HCT116 (cell line): ENCODE measurements at regions not wholly inside any gene's neighbourhood (a gene's known extent, or its start where the extent isn't known, plus 50 kb on each side); places are given as distances from the start of the nearest gene placed in this dataset.

ENCODE experiments used
- ATAC-seq: fragments of 200-7000 bp; cut with Tn5 transposase; 2 replicates; pipeline ENCODE4 v1.9.1; 2020; ENCODE audit warnings: mild to moderate bottlenecking, moderate library complexity
- BruUV-seq: library from RNA; stranded (reverse); fragments of 400-500 nt; replicated peaks from 2 replicates; lab custom pipeline; 2021; lab: Mats Ljungman, UMichigan
- CTCF ChIA-PET: fragments of 300-600 bp; sonication (Branson Sonifier 250); formaldehyde crosslinking; loops from one replicate; lab custom pipeline; 2021; ENCODE audit warnings: antibody characterized with exemption; lab: Charles Lee
- POLR2A ChIA-PET: fragments of 300-600, 350-600 bp; sonication (Branson Sonifier 250); formaldehyde crosslinking; loops from one replicate; lab custom pipeline; 2021; ENCODE audit warnings: antibody characterized with exemption; lab: Charles Lee
- RAD21 ChIA-PET, 2 experiments: fragments of 300-600 bp; sonication (Branson Sonifier 250); formaldehyde crosslinking; loops; one replicate each; lab custom pipeline; 2023; ENCODE audit warnings: low total read pairs in 2 of 2; ENCODE audit not compliant: uncharacterized antibody in 2 of 2, unreplicated experiment in 2 of 2, low non-redundant PET in 1 of 2; lab: Charles Lee
- DNase-seq: peaks from one replicate; pipeline ENCODE4 v3.0.0-alpha.2; 2010; ENCODE audit warnings: low read depth, low spot score
- H2AFZ ChIP-seq: fragments of 200-600 bp; shearing (Covaris generic), sonication (generic); 2 replicates; pipeline ENCODE4 v1.6.1; 2017; ENCODE audit warnings: low read depth, mixed run types, mixed read lengths, antibody characterized with exemption, low read length; ENCODE audit not compliant: poor library complexity, severe bottlenecking
- H3K27ac ChIP-seq: 2 replicates; pipeline ENCODE4 v1.5.1; 2012; ENCODE audit warnings: low read depth, low read length
- H3K27me3 ChIP-seq: fragments of 200-600 bp; sonication (generic); 2 replicates; pipeline ENCODE4 v1.6.1; 2016; ENCODE audit warnings: mixed run types, low read length, mixed read lengths; ENCODE audit not compliant: insufficient read depth
- H3K36me3 ChIP-seq, 2 experiments: fragments of 200-500 bp in 1 of 2; fragments of 200-600 bp in 1 of 2; sonication (Bioruptor generic) in 1 of 2; sonication (generic) in 1 of 2; 2 replicates each; pipeline versions ENCODE4 v1.5.1 to v1.6.1; 2014 to 2016; ENCODE audit warnings: low read length in 2 of 2, inconsistent platforms in 1 of 2, mixed read lengths in 1 of 2, mixed run types in 1 of 2; ENCODE audit not compliant: insufficient read depth in 2 of 2, control insufficient read depth in 1 of 2
- H3K4me1 ChIP-seq, 2 experiments: fragments of 200-600 bp in 1 of 2; sonication (generic) in 1 of 2; 2 replicates each; pipeline versions ENCODE4 v1.5.1 to v1.6.1; 2012 to 2017; ENCODE audit warnings: low read length in 2 of 2, inconsistent platforms in 1 of 2, mild to moderate bottlenecking in 1 of 2, mixed read lengths in 1 of 2, mixed run types in 1 of 2, moderate library complexity in 1 of 2; ENCODE audit not compliant: insufficient read depth in 2 of 2, control insufficient read depth in 1 of 2
- H3K4me2 ChIP-seq: fragments of 200-600 bp; sonication (generic); 2 replicates; pipeline ENCODE4 v1.6.1; 2017; ENCODE audit warnings: mixed run types, low read length, mixed read lengths
- H3K4me3 ChIP-seq, 2 experiments: fragments of 200-600 bp in 1 of 2; sonication (generic) in 1 of 2; replicated peaks in 1 of 2; 2 replicates each; pipeline ENCODE4 v1.5.1; 2011 to 2016; ENCODE audit warnings: low read length in 2 of 2, control low read depth in 1 of 2, low read depth in 1 of 2, mild to moderate bottlenecking in 1 of 2, mixed read lengths in 1 of 2, mixed run types in 1 of 2
- H3K79me2 ChIP-seq: fragments of 200-600 bp; sonication (generic); 2 replicates; pipeline ENCODE4 v1.6.1; 2017; ENCODE audit warnings: mild to moderate bottlenecking, mixed run types, low read length, moderate library complexity, mixed read lengths; ENCODE audit not compliant: insufficient read depth
- H3K9ac ChIP-seq: fragments of 200-600 bp; sonication (generic); 2 replicates; pipeline ENCODE4 v1.6.1; 2016; ENCODE audit warnings: low read length, mixed read lengths
- H3K9me2 ChIP-seq: fragments of 200-600 bp; sonication (generic), shearing (Covaris generic); 2 replicates; pipeline ENCODE4 v1.6.1; 2017; ENCODE audit warnings: mixed run types, mild to moderate bottlenecking, moderate library complexity; ENCODE audit not compliant: insufficient read depth
- H3K9me3 ChIP-seq, 2 experiments: fragments of 200-500 bp in 1 of 2; fragments of 200-600 bp in 1 of 2; sonication (Bioruptor generic) in 1 of 2; sonication (generic) in 1 of 2; 2 replicates each; pipeline ENCODE4 v1.6.1; 2014 to 2017; ENCODE audit warnings: low read length in 2 of 2, mixed read lengths in 2 of 2, inconsistent platforms in 1 of 2, low read depth in 1 of 2, mild to moderate bottlenecking in 1 of 2, mixed run types in 1 of 2, moderate library complexity in 1 of 2; ENCODE audit not compliant: control insufficient read depth in 1 of 2, insufficient read depth in 1 of 2
- H4K20me1 ChIP-seq: fragments of 200-600 bp; sonication (generic), shearing (Covaris generic); 2 replicates; pipeline ENCODE4 v1.6.1; 2017; ENCODE audit warnings: mixed run types, mild to moderate bottlenecking, moderate library complexity; ENCODE audit not compliant: insufficient read depth
- CEBPB ChIP-seq: IDR thresholded peaks from 2 replicates; pipeline ENCODE4 v1.6.1; 2012; ENCODE audit warnings: low read depth
- EGR1 ChIP-seq: IDR thresholded peaks from 2 replicates; pipeline ENCODE4 v1.6.1; 2012; ENCODE audit warnings: low read depth
- EZH2 ChIP-seq: fragments of 200-600 bp; sonication (generic); IDR thresholded peaks from 2 replicates; pipeline ENCODE4 v1.6.1; 2017; ENCODE audit warnings: antibody characterized with exemption, mixed run types
- EZH2phosphoT487 ChIP-seq: fragments of 200-600 bp; IDR thresholded peaks from 2 replicates; pipeline ENCODE4 v1.6.1; 2018; ENCODE audit warnings: antibody characterized with exemption, borderline replicate concordance
- FOSL1 ChIP-seq: IDR thresholded peaks from 2 replicates; pipeline ENCODE4 v1.6.1; 2012; ENCODE audit warnings: low read depth
- JUND ChIP-seq: IDR thresholded peaks from 2 replicates; pipeline ENCODE4 v1.6.1; 2012
- POLR2A ChIP-seq: IDR thresholded peaks from 2 replicates; pipeline ENCODE4 v1.7.0; 2011; ENCODE audit warnings: borderline replicate concordance; ENCODE audit not compliant: insufficient read depth, insufficient read length; ENCODE audit errors: extremely low read depth
- SP1 ChIP-seq: IDR thresholded peaks from 2 replicates; pipeline ENCODE4 v1.6.1; 2012; ENCODE audit warnings: low read depth
- SRF ChIP-seq: IDR thresholded peaks from 2 replicates; pipeline ENCODE4 v1.6.1; 2012; ENCODE audit warnings: low read depth
- YY1 ChIP-seq: IDR thresholded peaks from 2 replicates; pipeline ENCODE4 v1.6.1; 2011; ENCODE audit warnings: low read length, low read depth, moderate library complexity, mild to moderate bottlenecking; ENCODE audit not compliant: insufficient replicate concordance; ENCODE audit errors: extremely low read depth
- ZFX ChIP-seq: fragments of 450-650 bp; IDR thresholded peaks from 2 replicates; pipeline ENCODE4 v1.6.1; 2017
- intact Hi-C: fragments of 100-400 bp; cut with micrococcal nuclease; formaldehyde crosslinking; loops from 2 replicates; pipeline ENCODE4 v1.10.0; 2022
- TF ChIP-seq, protein P1 (sequence below): IDR thresholded peaks from 2 replicates; pipeline ENCODE4 v1.6.1; 2012
- TF ChIP-seq, protein P2 (sequence below): IDR thresholded peaks from 2 replicates; pipeline ENCODE4 v1.6.1; 2011; ENCODE audit warnings: mild to moderate bottlenecking, low read length, moderate library complexity; ENCODE audit not compliant: insufficient replicate concordance; ENCODE audit errors: extremely low read depth
- TF ChIP-seq, protein P3 (sequence below): IDR thresholded peaks from 2 replicates; pipeline ENCODE4 v1.6.1; 2012
- TF ChIP-seq, protein P4 (sequence below): IDR thresholded peaks from 2 replicates; pipeline ENCODE4 v1.6.1; 2012; ENCODE audit warnings: low read depth

- TF ChIP-seq, protein P1, sequence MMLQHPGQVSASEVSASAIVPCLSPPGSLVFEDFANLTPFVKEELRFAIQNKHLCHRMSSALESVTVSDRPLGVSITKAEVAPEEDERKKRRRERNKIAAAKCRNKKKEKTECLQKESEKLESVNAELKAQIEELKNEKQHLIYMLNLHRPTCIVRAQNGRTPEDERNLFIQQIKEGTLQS: no peak
- TF ChIP-seq, protein P2, sequence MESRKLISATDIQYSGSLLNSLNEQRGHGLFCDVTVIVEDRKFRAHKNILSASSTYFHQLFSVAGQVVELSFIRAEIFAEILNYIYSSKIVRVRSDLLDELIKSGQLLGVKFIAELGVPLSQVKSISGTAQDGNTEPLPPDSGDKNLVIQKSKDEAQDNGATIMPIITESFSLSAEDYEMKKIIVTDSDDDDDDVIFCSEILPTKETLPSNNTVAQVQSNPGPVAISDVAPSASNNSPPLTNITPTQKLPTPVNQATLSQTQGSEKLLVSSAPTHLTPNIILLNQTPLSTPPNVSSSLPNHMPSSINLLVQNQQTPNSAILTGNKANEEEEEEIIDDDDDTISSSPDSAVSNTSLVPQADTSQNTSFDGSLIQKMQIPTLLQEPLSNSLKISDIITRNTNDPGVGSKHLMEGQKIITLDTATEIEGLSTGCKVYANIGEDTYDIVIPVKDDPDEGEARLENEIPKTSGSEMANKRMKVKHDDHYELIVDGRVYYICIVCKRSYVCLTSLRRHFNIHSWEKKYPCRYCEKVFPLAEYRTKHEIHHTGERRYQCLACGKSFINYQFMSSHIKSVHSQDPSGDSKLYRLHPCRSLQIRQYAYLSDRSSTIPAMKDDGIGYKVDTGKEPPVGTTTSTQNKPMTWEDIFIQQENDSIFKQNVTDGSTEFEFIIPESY: no peak
- TF ChIP-seq CEBPB: no peak
- no peak for TF ChIP-seq EGR1
These were observed 315.8 kb upstream of the PDE4D start (continued) for GRCh38 chr5:60209146-60209840.

- RAD21 ChIA-PET: no interaction called here
- H3K4me2 ChIP-seq: no peak overlapping the region
- no peaks in the 10 kb centered on the region for H3K4me1 ChIP-seq
- CTCF ChIA-PET: no interaction called here
- intact Hi-C loops: no loop called here
- no peaks in the 10 kb centered on the region for H4K20me1 ChIP-seq
- no peak overlapping the region for H2AFZ ChIP-seq
- no peaks in the 10 kb centered on the region for H3K9me2 ChIP-seq
- ATAC-seq (no peak), DNase-seq (no peak)
- H3K36me3 ChIP-seq: no peaks in the 10 kb centered on the region
- peaks cover 8% of the 10 kb centered on the region for H3K27me3 ChIP-seq
- no peak overlapping the region for H3K4me3 ChIP-seq
- H3K79me2 ChIP-seq: no peaks in the 10 kb centered on the region
- H3K9ac ChIP-seq: no peak overlapping the region
- POLR2A ChIA-PET: no interaction called here
- H3K27ac ChIP-seq: no peak overlapping the region
- H3K9me3 ChIP-seq: no peaks in the 10 kb centered on the region
- BruUV-seq: no TSS peak
- TF ChIP-seq, protein P3, sequence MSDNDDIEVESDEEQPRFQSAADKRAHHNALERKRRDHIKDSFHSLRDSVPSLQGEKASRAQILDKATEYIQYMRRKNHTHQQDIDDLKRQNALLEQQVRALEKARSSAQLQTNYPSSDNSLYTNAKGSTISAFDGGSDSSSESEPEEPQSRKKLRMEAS: no peak
- TF ChIP-seq, protein P4, sequence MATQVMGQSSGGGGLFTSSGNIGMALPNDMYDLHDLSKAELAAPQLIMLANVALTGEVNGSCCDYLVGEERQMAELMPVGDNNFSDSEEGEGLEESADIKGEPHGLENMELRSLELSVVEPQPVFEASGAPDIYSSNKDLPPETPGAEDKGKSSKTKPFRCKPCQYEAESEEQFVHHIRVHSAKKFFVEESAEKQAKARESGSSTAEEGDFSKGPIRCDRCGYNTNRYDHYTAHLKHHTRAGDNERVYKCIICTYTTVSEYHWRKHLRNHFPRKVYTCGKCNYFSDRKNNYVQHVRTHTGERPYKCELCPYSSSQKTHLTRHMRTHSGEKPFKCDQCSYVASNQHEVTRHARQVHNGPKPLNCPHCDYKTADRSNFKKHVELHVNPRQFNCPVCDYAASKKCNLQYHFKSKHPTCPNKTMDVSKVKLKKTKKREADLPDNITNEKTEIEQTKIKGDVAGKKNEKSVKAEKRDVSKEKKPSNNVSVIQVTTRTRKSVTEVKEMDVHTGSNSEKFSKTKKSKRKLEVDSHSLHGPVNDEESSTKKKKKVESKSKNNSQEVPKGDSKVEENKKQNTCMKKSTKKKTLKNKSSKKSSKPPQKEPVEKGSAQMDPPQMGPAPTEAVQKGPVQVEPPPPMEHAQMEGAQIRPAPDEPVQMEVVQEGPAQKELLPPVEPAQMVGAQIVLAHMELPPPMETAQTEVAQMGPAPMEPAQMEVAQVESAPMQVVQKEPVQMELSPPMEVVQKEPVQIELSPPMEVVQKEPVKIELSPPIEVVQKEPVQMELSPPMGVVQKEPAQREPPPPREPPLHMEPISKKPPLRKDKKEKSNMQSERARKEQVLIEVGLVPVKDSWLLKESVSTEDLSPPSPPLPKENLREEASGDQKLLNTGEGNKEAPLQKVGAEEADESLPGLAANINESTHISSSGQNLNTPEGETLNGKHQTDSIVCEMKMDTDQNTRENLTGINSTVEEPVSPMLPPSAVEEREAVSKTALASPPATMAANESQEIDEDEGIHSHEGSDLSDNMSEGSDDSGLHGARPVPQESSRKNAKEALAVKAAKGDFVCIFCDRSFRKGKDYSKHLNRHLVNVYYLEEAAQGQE: no peak
- TF ChIP-seq SRF (no peak), POLR2A (no peak), EZH2 (no peak), CEBPB (no peak), EGR1 (no peak), EZH2phosphoT487 (no peak), FOSL1 (no peak), YY1 (no peak), ZFX (no peak), JUND (no peak), SP1 (no peak)
- TF ChIP-seq, protein P2: no peak
These were observed 315.2 kb upstream of the PDE4D start for GRCh38 chr5:60208716-60209115.
